Right forelimb (tissue), 1 donor: ENCODE measurements at regions not wholly inside any gene's neighbourhood (a gene's known extent, or its start where the extent isn't known, plus 50 kb on each side); places are given as distances from the start of the nearest gene placed in this dataset.
A peak's percentile ranks its signal among the peaks of the same experiment; 100 is the strongest.
"Not testable (repeated sequence)": the region's sequence is repeated elsewhere in the genome, so short reads cannot be mapped to it uniquely, and the experiment has no call there.

ENCODE experiments used
- DNase-seq: peaks from one replicate; pipeline ENCODE4 v3.0.0-alpha.2; 2018

DNA sequence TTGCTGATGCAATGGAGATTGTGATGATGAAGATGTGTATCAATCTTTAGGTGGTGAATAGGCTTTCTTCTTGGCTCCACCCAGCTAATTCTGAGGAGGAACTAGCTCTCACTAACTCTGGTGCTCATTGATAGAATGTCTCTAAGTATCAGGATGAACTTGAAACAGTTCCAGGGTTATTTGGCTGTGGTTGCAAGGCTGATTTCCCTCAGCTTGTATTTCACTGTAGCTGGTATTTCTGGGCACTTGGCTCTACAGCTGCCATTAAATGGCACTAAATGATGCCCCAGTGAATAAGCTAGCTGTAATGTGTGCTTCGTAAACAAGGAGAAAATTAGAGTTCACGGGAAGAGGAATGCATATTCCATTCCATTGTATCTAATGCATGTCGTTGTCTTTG is 241.2 kb downstream of the RPIA start:
- DNase-seq: no peak

GRCh38 chr2:88933091-88933490 is 241.6 kb downstream of the RPIA start:
- peak; percentile 47 for DNase-seq

- no peak for DNase-seq
These were observed 242.5 kb downstream of the RPIA start for GRCh38 chr2:88933980-88934379.

- not testable (repeated sequence) for DNase-seq
These were observed 249.7 kb downstream of the RPIA start for GRCh38 chr2:88941178-88941577.

DNA sequence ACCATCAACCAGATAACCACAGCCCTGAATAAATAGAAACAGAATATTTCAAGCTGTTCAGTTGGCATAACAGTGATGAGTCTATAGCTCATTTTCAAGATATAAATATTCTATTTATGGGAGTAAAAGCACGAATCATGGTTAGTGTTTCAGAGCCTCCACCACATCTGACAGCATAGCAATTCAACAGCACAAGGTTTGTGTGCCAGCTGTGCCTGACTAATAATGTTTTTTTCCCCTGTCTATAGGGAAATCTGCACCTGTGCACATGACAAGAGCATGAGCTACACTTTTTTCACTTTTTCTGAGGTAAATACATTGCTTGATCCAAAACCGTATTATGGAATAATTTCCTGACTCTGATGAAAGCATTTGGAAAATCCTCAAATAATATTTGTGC is 251.3 kb downstream of the RPIA start:
- DNase-seq: no peak

- no peak for DNase-seq
These were observed 257.9 kb downstream of the RPIA start for GRCh38 chr2:88949336-88949735.

DNA sequence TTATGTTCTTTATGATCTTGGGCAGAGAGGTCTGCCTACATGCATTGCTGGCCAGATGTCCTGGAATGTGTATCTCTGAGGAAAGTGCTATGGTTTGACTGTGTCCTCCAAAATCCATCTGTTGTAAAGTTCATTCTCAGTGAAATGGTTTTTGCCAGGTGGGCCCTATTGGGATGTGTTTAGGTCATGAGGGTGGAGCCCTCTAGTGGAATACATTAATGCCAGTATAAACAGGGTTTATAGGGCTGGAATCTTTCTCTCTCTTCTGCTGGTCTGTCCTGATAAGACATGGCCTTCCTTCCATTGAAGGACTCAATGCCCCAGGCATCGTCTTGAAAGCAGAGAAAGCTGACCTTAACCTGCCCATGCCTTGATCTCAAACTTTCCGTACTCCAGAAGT is 258.5 kb downstream of the RPIA start:
- no peak for DNase-seq

- DNase-seq: no peak
These were observed 264.1 kb downstream of the RPIA start for GRCh38 chr2:88955607-88956006.

DNA sequence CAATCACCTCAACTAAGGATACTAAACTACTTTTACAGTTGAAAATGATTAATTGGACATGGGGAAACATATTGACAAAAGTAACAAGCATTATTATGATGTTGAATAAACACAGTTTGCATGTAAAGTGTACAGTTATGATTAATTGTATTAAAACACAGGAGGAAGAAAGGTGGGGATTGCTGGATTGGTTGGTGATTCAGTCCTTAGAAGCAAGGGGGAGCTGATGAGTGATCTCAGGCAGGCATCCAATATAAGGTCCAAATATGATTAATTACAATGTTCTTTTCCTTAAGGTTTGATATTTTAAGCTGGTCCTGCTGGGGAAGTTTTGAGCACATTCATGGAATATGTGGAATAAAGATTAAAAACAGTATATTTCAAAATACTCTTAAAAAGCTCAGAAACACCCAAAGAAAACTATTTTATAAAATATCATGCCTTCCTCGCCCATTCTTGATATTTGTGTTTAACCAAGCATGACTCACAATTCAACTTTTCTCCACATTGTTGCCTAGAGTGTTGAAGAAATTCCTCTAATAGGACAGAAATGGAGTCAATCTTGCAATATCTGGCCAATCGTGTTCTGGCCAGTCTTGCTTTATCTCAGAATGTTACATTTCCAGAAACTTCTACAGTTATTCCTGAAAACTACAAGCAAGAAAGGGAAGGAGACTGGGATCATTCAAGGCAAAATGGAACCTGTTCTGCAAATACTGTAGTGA is 268.2 kb downstream of the RPIA start:
- DNase-seq: no peak

- not testable (repeated sequence) for DNase-seq
These were observed 269.9 kb downstream of the RPIA start for GRCh38 chr2:88961323-88961722.

- DNase-seq: no peak
These were observed 276.4 kb downstream of the RPIA start for GRCh38 chr2:88967844-88968243.

GRCh38 chr2:88978011-88978410 is 286.5 kb downstream of the RPIA start:
- not testable (repeated sequence) for DNase-seq

DNA sequence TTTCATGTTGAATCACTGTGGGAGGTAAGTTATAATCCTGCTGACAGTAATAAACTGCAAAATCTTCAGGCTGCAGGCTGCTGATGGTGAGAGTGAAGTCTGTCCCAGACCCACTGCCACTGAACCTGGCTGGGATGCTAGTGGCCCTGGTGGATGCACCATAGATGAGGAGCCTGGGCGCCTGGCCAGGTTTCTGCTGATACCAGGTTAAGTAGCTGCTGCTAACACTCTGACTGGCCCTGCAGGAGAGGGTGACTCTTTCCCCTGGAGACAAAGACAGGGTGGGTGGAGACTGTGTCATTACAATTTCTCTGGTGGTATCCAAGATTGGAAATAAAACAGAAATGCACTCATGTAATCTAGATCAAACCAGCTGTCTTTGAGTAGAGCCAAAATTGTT is 287.0 kb downstream of the RPIA start:
- DNase-seq: not testable (repeated sequence)

- not testable (repeated sequence) for DNase-seq
These were observed 292.6 kb downstream of the RPIA start for GRCh38 chr2:88984079-88984478.

DNA sequence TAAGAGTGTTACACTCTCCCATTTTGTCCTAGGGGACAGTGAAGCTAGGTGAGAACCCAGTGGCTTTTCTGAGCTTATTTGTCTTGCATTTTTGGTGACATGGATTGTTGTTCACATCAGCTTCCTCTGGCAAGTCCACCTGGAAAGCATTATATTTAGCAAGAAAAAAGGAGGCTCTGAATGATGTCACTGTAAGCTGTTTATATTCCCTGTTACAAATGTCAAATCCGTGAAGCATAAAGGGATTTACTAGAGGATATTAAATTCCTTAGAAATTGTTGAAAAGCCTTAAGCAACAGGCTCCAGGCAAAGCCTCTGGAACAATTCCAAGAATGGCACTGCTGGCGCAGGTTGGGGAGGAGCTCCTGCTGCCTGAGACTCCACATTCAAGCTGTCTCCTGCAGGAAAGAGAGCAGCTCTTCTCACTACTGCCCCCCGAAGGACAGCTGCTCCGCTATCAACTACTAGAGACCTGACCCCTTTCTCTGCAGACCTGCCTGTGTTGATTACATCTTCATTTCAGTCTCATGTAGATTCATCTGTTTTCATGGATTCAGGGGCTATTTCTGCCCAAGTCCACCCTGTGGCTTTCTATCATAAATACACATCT is 295.4 kb downstream of the RPIA start:
- not testable (repeated sequence) for DNase-seq

DNA sequence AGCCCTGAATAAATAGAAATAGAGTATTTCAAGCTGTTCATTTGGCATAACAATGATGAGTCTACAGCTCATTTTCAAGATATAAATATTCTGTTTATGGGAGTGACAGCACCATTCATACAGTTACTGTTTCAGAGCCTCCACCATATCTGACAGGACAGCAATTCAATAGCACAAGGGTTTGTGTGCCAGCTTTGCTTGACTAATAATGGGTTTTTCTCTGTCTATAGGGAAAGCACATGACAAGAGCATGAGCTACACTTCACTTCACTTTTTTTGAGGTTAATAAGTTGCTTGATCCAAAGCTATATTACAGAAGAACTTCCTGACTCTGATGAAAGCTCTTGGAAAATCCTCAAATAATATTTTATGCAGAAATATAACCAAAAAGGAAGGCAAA is 297.1 kb downstream of the RPIA start:
- DNase-seq: not testable (repeated sequence)

GRCh38 chr2:88992819-88993218 is 301.3 kb downstream of the RPIA start:
- not testable (repeated sequence) for DNase-seq

DNA sequence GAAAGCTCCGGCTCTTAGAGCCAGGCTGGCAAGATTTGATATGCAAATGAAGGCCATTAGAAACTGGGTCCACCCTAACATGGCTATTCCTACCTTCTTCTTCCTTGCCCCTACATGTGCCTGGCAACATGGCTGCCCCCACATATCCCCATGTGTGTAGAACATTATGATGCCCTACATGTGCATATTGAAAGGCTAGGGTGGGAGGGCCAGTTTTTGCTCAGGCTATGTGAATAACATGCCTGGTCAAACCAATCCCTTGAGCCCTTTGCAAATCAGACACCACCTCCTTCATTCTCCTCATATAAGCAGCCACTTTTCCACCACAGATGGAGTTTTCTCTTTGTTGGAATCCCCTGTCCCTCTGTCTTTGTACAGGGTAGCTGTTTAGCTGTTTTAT is 303.4 kb downstream of the RPIA start:
- not testable (repeated sequence) for DNase-seq

DNA sequence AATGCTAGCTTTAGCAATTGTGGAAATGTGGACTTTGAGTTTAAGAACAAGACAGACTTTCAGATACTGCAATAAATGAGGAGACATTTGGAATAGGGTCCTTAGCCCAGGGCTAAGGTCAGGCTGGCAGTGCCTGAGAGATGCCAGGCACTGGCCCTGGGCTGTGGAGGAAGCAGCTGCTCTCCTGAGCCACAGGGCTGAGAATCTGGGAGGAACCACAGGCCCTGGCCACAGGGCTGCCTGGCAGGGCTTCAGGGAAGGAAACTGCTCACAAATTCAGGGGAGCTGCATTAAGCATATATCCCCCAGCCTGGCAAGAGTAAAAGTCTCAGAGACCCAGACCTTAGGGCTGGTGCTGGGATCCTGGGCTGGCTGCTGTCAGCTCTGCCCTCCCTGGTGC is 305.1 kb downstream of the RPIA start:
- not testable (repeated sequence) for DNase-seq

GRCh38 chr2:88999365-88999764 is 307.9 kb downstream of the RPIA start:
- DNase-seq: no peak

DNA sequence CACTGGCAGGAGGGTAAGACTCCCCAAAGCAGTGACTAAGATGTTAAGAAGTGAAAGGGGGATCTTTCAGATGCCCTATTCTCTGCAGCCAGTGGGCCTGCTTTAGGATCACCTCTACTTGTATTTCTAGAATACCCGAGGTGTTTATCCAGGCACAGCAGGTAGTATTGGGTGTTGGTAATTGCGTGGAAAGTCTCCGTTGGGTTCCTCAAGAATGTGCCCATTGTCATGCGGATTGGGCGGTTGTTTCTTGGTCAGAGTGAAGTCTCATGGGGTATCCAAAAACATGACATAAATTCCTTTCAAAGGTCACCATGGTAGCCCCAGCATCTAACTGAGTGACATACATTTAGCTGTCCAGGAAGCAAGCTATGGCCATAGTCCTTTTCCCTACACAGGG is 308.8 kb downstream of the RPIA start:
- DNase-seq: no peak

- DNase-seq: not testable (repeated sequence)
These were observed 312.8 kb downstream of the RPIA start for GRCh38 chr2:89004238-89004637.

DNA sequence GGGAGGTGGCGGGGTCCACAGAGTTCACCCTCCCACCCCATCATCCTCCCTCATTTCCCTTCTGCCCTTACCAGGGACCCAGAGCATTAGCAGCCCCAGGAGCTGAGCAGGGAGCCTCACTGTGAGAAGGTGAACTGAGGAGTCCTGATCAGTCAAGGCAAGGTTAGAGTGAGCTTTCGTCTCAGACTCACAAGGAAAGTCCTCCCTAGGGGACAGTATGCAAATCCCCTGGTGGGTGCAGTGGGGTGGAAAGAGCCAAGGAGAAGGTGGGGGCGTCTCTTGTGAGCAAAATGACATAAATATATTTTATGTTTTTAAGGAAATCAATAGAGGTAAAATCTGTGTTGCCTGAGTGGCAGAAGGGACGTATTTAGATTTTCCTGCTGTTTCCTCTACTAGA is 329.1 kb downstream of the RPIA start:
- not testable (repeated sequence) for DNase-seq

DNA sequence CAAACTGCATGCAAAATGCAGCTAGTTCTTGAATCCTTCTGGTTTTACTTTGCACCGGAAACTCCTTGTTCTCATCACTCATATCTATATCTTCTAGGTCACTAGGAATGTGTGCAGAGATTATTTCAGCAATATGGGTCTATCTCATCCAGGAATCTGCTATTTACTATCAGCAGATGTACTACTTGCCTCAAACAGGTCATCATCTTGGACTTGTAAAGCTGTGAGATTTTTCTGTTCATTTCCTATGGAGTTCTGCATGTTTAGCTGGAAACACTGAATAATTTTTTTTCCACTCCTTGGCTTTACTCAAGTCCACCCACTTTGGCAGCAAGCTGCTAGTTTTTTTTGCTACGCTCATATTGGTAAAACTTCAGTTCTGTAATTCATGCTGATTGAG is 334.8 kb downstream of the RPIA start:
- not testable (repeated sequence) for DNase-seq

GRCh38 chr2:89027115-89027514 is 335.6 kb downstream of the RPIA start:
- DNase-seq: not testable (repeated sequence)
